BLaER1 treated with 17β-estradiol and CSF1 and Interleukin-3, amounts not matched to agents 10 nM and 100 nM (cell line): ENCODE measurements at regions not wholly inside any gene's neighbourhood (a gene's known extent, or its start where the extent isn't known, plus 50 kb on each side); places are given as distances from the start of the nearest gene placed in this dataset.
"Not testable (repeated sequence)": the region's sequence is repeated elsewhere in the genome, so short reads cannot be mapped to it uniquely, and the experiment has no call there.

Source experiments
- H3K27ac ChIP-seq, 11 experiments: shearing (Covaris generic); formaldehyde crosslinking; 2 replicates each; pipeline ENCODE4 v1.8.1; 2022
- H3K27me3 ChIP-seq, 11 experiments: shearing (Covaris generic); formaldehyde crosslinking; 2 replicates each; pipeline ENCODE4 v1.8.1; 2022
- H3K36me3 ChIP-seq, 11 experiments: shearing (Covaris generic); formaldehyde crosslinking; 2 replicates each; pipeline ENCODE4 v1.8.1; 2022
- H3K4me1 ChIP-seq, 10 experiments: shearing (Covaris generic); formaldehyde crosslinking; 2 replicates each; pipeline ENCODE4 v1.8.1; 2022
- H3K4me2 ChIP-seq, 11 experiments: shearing (Covaris generic); formaldehyde crosslinking; 2 replicates each; pipeline ENCODE4 v1.8.1; 2022
- H3K4me3 ChIP-seq, 10 experiments: shearing (Covaris generic); formaldehyde crosslinking; 2 replicates each; pipeline ENCODE4 v1.8.1; 2022
- H3K9ac ChIP-seq, 11 experiments: shearing (Covaris generic); formaldehyde crosslinking; 2 replicates each; pipeline ENCODE4 v1.8.1; 2022
- H3K9me3 ChIP-seq, 11 experiments: shearing (Covaris generic); formaldehyde crosslinking; replicated peaks in 1 of 11; 2 replicates each; pipeline ENCODE4 v1.8.1; 2022
- H4K20me1 ChIP-seq, 11 experiments: shearing (Covaris generic); formaldehyde crosslinking; 2 replicates each; pipeline ENCODE4 v1.8.1; 2022
- Cebpa-rat ChIP-seq, 11 experiments: shearing (Covaris generic); IDR thresholded peaks; 2 replicates each; pipeline ENCODE4 v1.8.1; 2022

GRCh38 chr12:114616081-114616480 is 67.9 kb downstream of the TBX3 start:
- H3K27me3 ChIP-seq, result no peaks in the 10 kb centered on the region
- no peak overlapping the region for H3K27ac ChIP-seq
- no peak for TF ChIP-seq Cebpa-rat (IDR thresholded peaks at IDR 0.05)
- H3K9me3 ChIP-seq, result peaks cover 0 to 12% (median 5%) of the 10 kb centered on the region in 11 experiments; a peak in 10 of 22 replicates
- no peaks in the 10 kb centered on the region for H3K36me3 ChIP-seq
- no peaks in the 10 kb centered on the region for H4K20me1 ChIP-seq
- no peak overlapping the region for H3K4me2 ChIP-seq
- H3K9ac ChIP-seq, result no peak overlapping the region
- H3K4me1 ChIP-seq, result peaks cover 0 to 8% (median 5%) of the 10 kb centered on the region in 10 experiments; a peak in 7 of 20 replicates
- H3K4me3 ChIP-seq, result no peak overlapping the region

DNA sequence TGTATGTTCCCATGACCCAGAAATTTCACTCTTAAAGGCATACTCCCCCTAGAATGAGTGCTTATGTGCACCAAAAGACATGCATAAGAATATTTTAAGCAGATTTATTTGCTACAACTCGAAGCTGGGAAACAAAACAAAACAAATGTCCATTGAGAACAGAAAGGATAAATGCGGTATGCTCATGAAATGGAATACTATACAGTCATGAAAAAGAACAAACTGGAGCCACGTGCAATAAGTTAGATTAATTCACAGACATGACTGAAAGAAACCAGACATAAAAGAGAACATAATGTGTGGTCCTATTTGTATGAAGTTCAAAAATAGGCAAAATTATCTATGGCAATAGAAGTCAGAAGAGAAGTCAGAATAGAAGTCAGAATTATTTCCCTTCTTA is 69.9 kb downstream of the TBX3 start:
- no peaks in the 10 kb centered on the region for H4K20me1 ChIP-seq
- H3K27ac ChIP-seq, result no peak overlapping the region
- H3K4me3 ChIP-seq, result no peak overlapping the region
- H3K27me3 ChIP-seq, result no peaks in the 10 kb centered on the region
- H3K36me3 ChIP-seq, result no peaks in the 10 kb centered on the region
- no peak overlapping the region for H3K4me2 ChIP-seq
- TF ChIP-seq Cebpa-rat (IDR thresholded peaks at IDR 0.05), result no peak
- peaks cover 0 to 12% (median 5%) of the 10 kb centered on the region in 11 experiments; a peak in 10 of 22 replicates for H3K9me3 ChIP-seq
- peaks cover 0 to 8% (median 5%) of the 10 kb centered on the region in 10 experiments; a peak in 7 of 20 replicates for H3K4me1 ChIP-seq
- no peak overlapping the region for H3K9ac ChIP-seq

GRCh38 chr12:114612062-114612461 is 71.9 kb downstream of the TBX3 start:
- H3K27me3 ChIP-seq, result no peaks in the 10 kb centered on the region
- TF ChIP-seq Cebpa-rat (IDR thresholded peaks at IDR 0.05), result no peak
- H3K4me2 ChIP-seq, result peak overlapping the region in 6 of 11 experiments; percentile 1 to 45 (median 6); a peak in 10 of 22 replicates
- no peaks in the 10 kb centered on the region for H3K36me3 ChIP-seq
- H3K9ac ChIP-seq, result no peak overlapping the region
- no peak overlapping the region for H3K4me3 ChIP-seq
- no peak overlapping the region for H3K27ac ChIP-seq
- peaks cover 0 to 8% (median 5%) of the 10 kb centered on the region in 11 experiments; a peak in 10 of 22 replicates for H3K9me3 ChIP-seq
- no peaks in the 10 kb centered on the region for H4K20me1 ChIP-seq
- H3K4me1 ChIP-seq, result peaks cover 0 to 8% (median 5%) of the 10 kb centered on the region in 10 experiments; a peak in 7 of 20 replicates

DNA sequence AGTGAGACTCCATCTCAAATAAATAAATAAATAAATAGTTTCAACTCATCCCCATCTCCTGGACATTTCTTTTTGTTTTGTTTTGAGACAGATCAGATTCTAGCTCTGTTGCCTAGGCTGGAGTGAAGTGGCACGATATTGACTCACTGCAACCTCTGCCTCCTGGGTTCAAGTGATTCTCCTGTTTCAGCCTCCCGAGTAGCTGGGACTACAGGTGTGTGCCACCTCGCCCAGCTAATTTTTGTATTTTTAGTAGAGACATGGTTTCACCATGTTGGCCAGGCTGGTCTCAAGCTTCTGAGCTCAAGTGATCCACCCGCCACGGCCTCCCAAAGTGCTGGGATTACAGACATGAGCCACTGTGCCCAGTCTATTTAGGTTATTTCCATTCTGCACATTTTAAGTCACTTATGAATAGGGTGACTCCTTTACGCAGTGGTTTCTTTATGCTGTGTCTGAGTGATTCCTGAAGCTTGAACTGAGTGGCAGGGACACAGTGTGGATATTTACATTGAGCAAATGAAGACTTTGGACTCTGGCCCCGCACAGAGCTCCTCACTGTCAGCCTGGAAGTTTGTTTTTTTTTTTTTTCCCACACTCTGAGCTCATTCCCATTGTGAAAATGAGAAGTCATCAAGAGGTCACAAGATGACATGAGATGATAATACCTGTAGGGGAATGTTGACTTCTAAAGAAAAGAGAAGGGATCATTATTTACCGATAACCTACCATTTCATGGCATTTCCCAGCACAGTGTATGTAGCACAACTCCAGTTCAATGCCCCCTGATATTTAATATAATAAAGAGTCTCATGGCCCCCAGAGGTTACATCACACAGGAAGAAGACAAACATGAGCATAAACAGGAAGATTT is 72.6 kb downstream of the TBX3 start:
- no peak overlapping the region for H3K9ac ChIP-seq
- H4K20me1 ChIP-seq, result no peaks in the 10 kb centered on the region
- H3K27me3 ChIP-seq, result no peaks in the 10 kb centered on the region
- no peak overlapping the region for H3K27ac ChIP-seq
- H3K4me3 ChIP-seq, result no peak overlapping the region
- H3K4me2 ChIP-seq, result peak overlapping the region in 5 of 11 experiments; percentile 1 to 45 (median 4); a peak in 5 of 22 replicates
- H3K9me3 ChIP-seq, result peaks cover 0 to 8% (median 5%) of the 10 kb centered on the region in 11 experiments; a peak in 10 of 22 replicates
- no peaks in the 10 kb centered on the region for H3K36me3 ChIP-seq
- TF ChIP-seq Cebpa-rat (IDR thresholded peaks at IDR 0.05), result no peak
- peaks cover 0 to 8% (median 5%) of the 10 kb centered on the region in 10 experiments; a peak in 7 of 20 replicates for H3K4me1 ChIP-seq

- no peak overlapping the region for H3K9ac ChIP-seq
- H3K27me3 ChIP-seq, result no peaks in the 10 kb centered on the region
- no peaks in the 10 kb centered on the region for H4K20me1 ChIP-seq
- TF ChIP-seq Cebpa-rat (IDR thresholded peaks at IDR 0.05), result no peak
- H3K27ac ChIP-seq, result no peak overlapping the region
- peaks cover 0 to 8% (median 5%) of the 10 kb centered on the region in 10 experiments; a peak in 7 of 20 replicates for H3K4me1 ChIP-seq
- H3K4me2 ChIP-seq, result no peak overlapping the region
- H3K9me3 ChIP-seq, result no peaks in the 10 kb centered on the region; a peak in 1 of 22 replicates
- no peak overlapping the region for H3K4me3 ChIP-seq
- H3K36me3 ChIP-seq, result no peaks in the 10 kb centered on the region
These were observed 75.5 kb downstream of the TBX3 start for GRCh38 chr12:114608509-114608908.

GRCh38 chr12:114605918-114606317 is 78.1 kb downstream of the TBX3 start:
- Histone ChIP-seq H4K20me1 (no peaks in the 10 kb centered on the region), H3K9ac (no peak overlapping the region), H3K9me3 (peaks cover 4 to 13% (median 9%) of the 10 kb centered on the region in 11 experiments), H3K36me3 (no peaks in the 10 kb centered on the region), H3K4me3 (no peak overlapping the region), H3K4me1 (no peaks in the 10 kb centered on the region), H3K4me2 (no peak overlapping the region), H3K27me3 (no peaks in the 10 kb centered on the region), H3K27ac (no peak overlapping the region)
- no peak for TF ChIP-seq Cebpa-rat (IDR thresholded peaks at IDR 0.05)

- no peak for TF ChIP-seq Cebpa-rat (IDR thresholded peaks at IDR 0.05)
- H4K20me1 ChIP-seq, result no peaks in the 10 kb centered on the region
- no peak overlapping the region for H3K9ac ChIP-seq
- H3K4me2 ChIP-seq, result no peak overlapping the region
- no peaks in the 10 kb centered on the region for H3K36me3 ChIP-seq
- no peak overlapping the region for H3K4me3 ChIP-seq
- H3K4me1 ChIP-seq, result peaks cover 6 to 9% (median 7%) of the 10 kb centered on the region in 10 experiments; a peak in 19 of 20 replicates
- no peak overlapping the region for H3K27ac ChIP-seq
- H3K9me3 ChIP-seq, result peaks cover 9 to 24% (median 17%) of the 10 kb centered on the region in 11 experiments
- H3K27me3 ChIP-seq, result no peaks in the 10 kb centered on the region
These were observed 79.4 kb downstream of the TBX3 start for GRCh38 chr12:114604606-114605005.

- H3K4me3 ChIP-seq, H3K36me3 ChIP-seq, H3K4me2 ChIP-seq, H4K20me1 ChIP-seq, H3K27me3 ChIP-seq, H3K27ac ChIP-seq, H3K9ac ChIP-seq: not testable (repeated sequence)
- H3K4me1 ChIP-seq, result peaks cover 8 to 28% (median 18%) of the 10 kb centered on the region in 10 experiments
- peaks cover 9 to 32% (median 20%) of the 10 kb centered on the region in 11 experiments for H3K9me3 ChIP-seq
These were observed 83.4 kb downstream of the TBX3 start for GRCh38 chr12:114600584-114600983.

DNA sequence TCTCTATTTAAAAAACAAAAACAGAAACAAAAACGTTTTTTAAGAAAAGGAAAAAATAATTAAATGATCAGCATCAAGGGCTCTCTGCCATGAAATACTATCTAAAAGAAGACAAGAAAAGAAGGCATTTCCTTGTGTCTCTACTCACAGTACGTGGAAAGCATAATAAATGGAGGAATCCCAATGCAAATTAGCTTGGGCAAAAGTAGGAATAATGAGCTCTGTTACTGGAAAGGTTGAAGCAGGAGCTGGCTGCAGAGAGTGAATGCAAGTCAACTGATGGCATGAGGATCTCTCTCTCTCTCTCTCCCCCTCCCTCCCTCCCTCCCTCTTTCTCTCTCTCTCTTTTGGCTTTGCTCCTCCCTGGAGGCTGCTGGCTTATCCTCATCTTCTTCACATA is 85.9 kb downstream of the TBX3 start:
- Histone ChIP-seq H3K4me3 (no peak overlapping the region), H3K36me3 (no peaks in the 10 kb centered on the region)
- TF ChIP-seq Cebpa-rat (IDR thresholded peaks at IDR 0.05), result no peak

More for the DNA sequence above, 85.9 kb downstream of the TBX3 start:
- Histone ChIP-seq H3K9me3 (peaks cover 14 to 37% (median 25%) of the 10 kb centered on the region in 11 experiments), H3K27ac (no peak overlapping the region), H4K20me1 (no peaks in the 10 kb centered on the region), H3K4me1 (peaks cover 8 to 28% (median 18%) of the 10 kb centered on the region in 10 experiments), H3K27me3 (no peaks in the 10 kb centered on the region), H3K9ac (no peak overlapping the region), H3K4me2 (peak overlapping the region in 4 of 11 experiments; percentile 7 to 50 (median 34); a peak in 3 of 22 replicates)
